CD14-positive monocyte (primary cell): ENCODE measurements at regions not wholly inside any gene's neighbourhood (a gene's known extent, or its start where the extent isn't known, plus 50 kb on each side); places are given as distances from the start of the nearest gene placed in this dataset.

Experiments used
- DNase-seq, 3 donors: peaks; one replicate each; pipeline ENCODE4 v3.0.0-alpha.2; 2011 to 2022
- H2AFZ ChIP-seq: 2 replicates; pipeline ENCODE4 v1.6.0; 2012; ENCODE audit warnings: mild to moderate bottlenecking, low read depth, low read length, inconsistent platforms; ENCODE audit not compliant: insufficient read depth, poor library complexity, severe bottlenecking
- H3K27ac ChIP-seq, 2 donors: 1 replicate in 1 of 2; 2 replicates in 1 of 2; pipeline ENCODE4 v1.5.1; 2012 to 2013; ENCODE audit warnings: low read length in 2 of 2, control low read depth in 1 of 2, inconsistent platforms in 1 of 2, low read depth in 1 of 2, mild to moderate bottlenecking in 1 of 2
- H3K27me3 ChIP-seq, 2 donors: one replicate each; pipeline versions ENCODE4 v1.6.0 to v1.6.1; 2011 to 2013; ENCODE audit warnings: low read length in 2 of 2; ENCODE audit not compliant: control insufficient read depth in 2 of 2, insufficient read depth in 2 of 2
- H3K36me3 ChIP-seq, 2 donors: replicated peaks in 1 of 2; 1 replicate in 1 of 2; 2 replicates in 1 of 2; pipeline versions ENCODE4 v1.5.1 to v1.6.1; 2012 to 2013; ENCODE audit warnings: low read length in 2 of 2, control low read depth in 1 of 2, inconsistent platforms in 1 of 2, mild to moderate bottlenecking in 1 of 2; ENCODE audit not compliant: insufficient read depth in 2 of 2, control insufficient read depth in 1 of 2
- H3K4me1 ChIP-seq, 2 donors: 1 replicate in 1 of 2; 2 replicates in 1 of 2; pipeline versions ENCODE4 v1.5.1 to v1.6.1; 2012 to 2013; ENCODE audit warnings: low read length in 2 of 2, control low read depth in 1 of 2, inconsistent platforms in 1 of 2, mild to moderate bottlenecking in 1 of 2, moderate library complexity in 1 of 2; ENCODE audit not compliant: insufficient read depth in 2 of 2, control insufficient read depth in 1 of 2
- H3K4me2 ChIP-seq: replicated peaks from 2 replicates; pipeline ENCODE3; 2012; ENCODE audit warnings: low read length, moderate library complexity, mild to moderate bottlenecking; ENCODE audit not compliant: poor library complexity, severe bottlenecking; ENCODE audit errors: extremely low read depth
- H3K4me3 ChIP-seq, 3 experiments: fragments of 200-600 bp in 1 of 3; sonication (generic) in 1 of 3; replicated peaks in 1 of 3; 1 replicate in 2 of 3; 2 replicates in 1 of 3; pipeline ENCODE4 v1.5.1; 2011 to 2013; ENCODE audit warnings: low read length in 3 of 3, mild to moderate bottlenecking in 3 of 3, control low read depth in 2 of 3, low read depth in 2 of 3, inconsistent platforms in 1 of 3, moderate library complexity in 1 of 3
- H3K79me2 ChIP-seq: 2 replicates; pipeline ENCODE4 v1.6.0; 2012; ENCODE audit warnings: mild to moderate bottlenecking, control low read depth, inconsistent platforms, low read length, moderate library complexity; ENCODE audit not compliant: insufficient read depth
- H3K9ac ChIP-seq: 2 replicates; pipeline ENCODE4 v1.6.0; 2017; ENCODE audit warnings: low read length, mild to moderate bottlenecking; ENCODE audit not compliant: insufficient read depth, poor library complexity, severe bottlenecking
- H3K9me3 ChIP-seq, 2 donors: replicated peaks in 1 of 2; 1 replicate in 1 of 2; 2 replicates in 1 of 2; pipeline versions ENCODE4 v1.5.1 to v1.6.1; 2012 to 2013; ENCODE audit warnings: low read length in 2 of 2, control low read depth in 1 of 2; ENCODE audit not compliant: control insufficient read depth in 1 of 2, insufficient read depth in 1 of 2
- H4K20me1 ChIP-seq: 2 replicates; pipeline ENCODE4 v1.6.0; 2012; ENCODE audit warnings: mild to moderate bottlenecking, low read length, control low read depth, moderate library complexity; ENCODE audit not compliant: insufficient read depth
- H3K27ac Mint-ChIP-seq, 7 donors: one replicate each; pipeline ENCODE4 v1.8.0; 2020; ENCODE audit warnings: mild to moderate bottlenecking in 7 of 7, mixed read lengths in 7 of 7, moderate library complexity in 6 of 7, inconsistent platforms in 2 of 7
- H3K27me3 Mint-ChIP-seq, 3 donors: one replicate each; pipeline ENCODE4 v1.8.0; 2021 to 2022; ENCODE audit warnings: low read depth in 3 of 3, mild to moderate bottlenecking in 3 of 3, mixed read lengths in 3 of 3, moderate library complexity in 3 of 3, inconsistent platforms in 1 of 3
- H3K36me3 Mint-ChIP-seq, 2 donors: one replicate each; pipeline ENCODE4 v1.8.0; 2020; ENCODE audit warnings: mixed read lengths in 2 of 2, inconsistent platforms in 1 of 2, mild to moderate bottlenecking in 1 of 2
- H3K4me1 Mint-ChIP-seq: one replicate; pipeline ENCODE4 v1.8.0; 2020; ENCODE audit warnings: mild to moderate bottlenecking, mixed read lengths
- H3K4me3 Mint-ChIP-seq, 2 donors: one replicate each; pipeline ENCODE4 v1.8.0; 2020; ENCODE audit warnings: mild to moderate bottlenecking in 2 of 2, mixed read lengths in 2 of 2, moderate library complexity in 1 of 2
- H3K9me3 Mint-ChIP-seq, 7 donors: one replicate each; pipeline ENCODE4 v1.8.0; 2020 to 2022; ENCODE audit warnings: mixed read lengths in 7 of 7, mild to moderate bottlenecking in 6 of 7, moderate library complexity in 6 of 7, inconsistent platforms in 2 of 7
- WGBS: methylation state at CpG from one replicate; pipeline ENCODE4 v1.1.5; 2013; ENCODE audit warnings: missing lambda C conversion rate; ENCODE audit not compliant: insufficient coverage; 5-methylcytosine and 5-hydroxymethylcytosine counted together
- intact Hi-C, 2 donors: fragments of 100-400 bp; cut with micrococcal nuclease; formaldehyde crosslinking; loops; one replicate each; pipeline versions ENCODE4 v1.15.0 to v1.15.1; 2023
- TF ChIP-seq, protein P1 (sequence below): fragments of 200-600 bp; IDR thresholded peaks from one replicate; pipeline ENCODE4 v1.8.0; 2022; ENCODE audit warnings: antibody characterized with exemption, mild to moderate bottlenecking

DNA sequence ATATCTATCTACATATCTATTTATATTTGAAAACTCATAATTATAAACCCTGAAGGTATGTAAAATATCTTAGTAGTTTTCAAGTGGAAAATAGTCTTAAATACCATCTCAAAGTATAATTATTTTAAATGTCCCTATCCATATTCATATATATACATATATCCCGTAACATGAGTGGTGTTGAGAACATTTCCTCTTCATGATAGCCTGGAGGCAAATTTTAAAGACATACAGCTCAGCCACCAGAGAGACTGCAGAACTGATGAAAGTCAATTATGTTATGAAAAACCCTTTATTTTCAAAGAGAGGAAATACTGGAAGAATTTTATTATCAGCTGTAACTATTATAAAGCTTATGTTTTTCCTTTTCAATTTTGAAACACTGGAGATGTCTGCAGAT, 1806.7 kb upstream of the PCDH7 start:
- H3K4me1 ChIP-seq = no peaks in the 10 kb centered on the region
- no peak overlapping the region for H3K27ac ChIP-seq
- no peaks in the 10 kb centered on the region for H3K36me3 ChIP-seq
- intact Hi-C loops = no loop called here
- Mint-ChIP-seq H3K9me3 (peaks cover 0 to 14% (median 2%) of the 10 kb centered on the region in 7 donors), H3K36me3 (no peaks in the 10 kb centered on the region), H3K27me3 (no peaks in the 10 kb centered on the region), H3K27ac (no peak overlapping the region), H3K4me1 (no peaks in the 10 kb centered on the region), H3K4me3 (no peak overlapping the region)
- no peak overlapping the region for H3K9ac ChIP-seq
- H3K27me3 ChIP-seq = no peaks in the 10 kb centered on the region
- TF ChIP-seq, protein P1, sequence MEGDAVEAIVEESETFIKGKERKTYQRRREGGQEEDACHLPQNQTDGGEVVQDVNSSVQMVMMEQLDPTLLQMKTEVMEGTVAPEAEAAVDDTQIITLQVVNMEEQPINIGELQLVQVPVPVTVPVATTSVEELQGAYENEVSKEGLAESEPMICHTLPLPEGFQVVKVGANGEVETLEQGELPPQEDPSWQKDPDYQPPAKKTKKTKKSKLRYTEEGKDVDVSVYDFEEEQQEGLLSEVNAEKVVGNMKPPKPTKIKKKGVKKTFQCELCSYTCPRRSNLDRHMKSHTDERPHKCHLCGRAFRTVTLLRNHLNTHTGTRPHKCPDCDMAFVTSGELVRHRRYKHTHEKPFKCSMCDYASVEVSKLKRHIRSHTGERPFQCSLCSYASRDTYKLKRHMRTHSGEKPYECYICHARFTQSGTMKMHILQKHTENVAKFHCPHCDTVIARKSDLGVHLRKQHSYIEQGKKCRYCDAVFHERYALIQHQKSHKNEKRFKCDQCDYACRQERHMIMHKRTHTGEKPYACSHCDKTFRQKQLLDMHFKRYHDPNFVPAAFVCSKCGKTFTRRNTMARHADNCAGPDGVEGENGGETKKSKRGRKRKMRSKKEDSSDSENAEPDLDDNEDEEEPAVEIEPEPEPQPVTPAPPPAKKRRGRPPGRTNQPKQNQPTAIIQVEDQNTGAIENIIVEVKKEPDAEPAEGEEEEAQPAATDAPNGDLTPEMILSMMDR = no peak
- WGBS = no CpG with 5 or more reads among the region's 1 CpG
- no peak for DNase-seq
- H3K4me2 ChIP-seq = no peak overlapping the region
- H4K20me1 ChIP-seq = no peaks in the 10 kb centered on the region
- no peak overlapping the region for H3K4me3 ChIP-seq
- H3K79me2 ChIP-seq = no peaks in the 10 kb centered on the region
- H2AFZ ChIP-seq = no peak overlapping the region
- peaks cover 0 to 6% of the 10 kb centered on the region in 2 donors for H3K9me3 ChIP-seq

DNA sequence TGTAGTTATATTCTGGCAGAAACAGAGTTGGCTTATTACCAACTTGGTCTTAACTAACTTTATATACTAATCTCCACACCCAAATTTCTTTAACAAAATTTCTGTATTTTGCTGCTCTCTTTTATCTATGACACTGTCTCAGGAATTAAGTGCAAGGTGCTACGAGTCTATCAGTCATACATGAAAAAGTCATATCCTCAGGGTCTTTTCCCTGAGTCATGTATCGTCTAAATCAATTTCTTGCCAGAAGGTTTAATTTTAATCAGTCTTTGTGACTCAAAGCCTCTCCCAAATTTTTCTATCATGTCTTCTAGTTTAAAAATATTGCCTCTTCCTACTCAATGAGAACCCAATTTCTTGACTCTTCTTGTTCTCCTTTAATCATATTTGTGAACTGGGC, 1803.6 kb upstream of the PCDH7 start:
- DNase-seq = no peak
- H3K9me3 ChIP-seq = peaks cover 0 to 6% of the 10 kb centered on the region in 2 donors
- H3K36me3 ChIP-seq = no peaks in the 10 kb centered on the region
- Mint-ChIP-seq H3K9me3 (peaks cover 0 to 11% (median 4%) of the 10 kb centered on the region in 7 donors), H3K4me3 (no peak overlapping the region), H3K36me3 (no peaks in the 10 kb centered on the region), H3K27ac (no peak overlapping the region), H3K27me3 (no peaks in the 10 kb centered on the region), H3K4me1 (no peaks in the 10 kb centered on the region)
- H2AFZ ChIP-seq = no peak overlapping the region
- no peaks in the 10 kb centered on the region for H3K27me3 ChIP-seq
- H3K27ac ChIP-seq = no peak overlapping the region
- no peaks in the 10 kb centered on the region for H3K79me2 ChIP-seq
- intact Hi-C loops = no loop called here
- no peaks in the 10 kb centered on the region for H3K4me1 ChIP-seq
- H3K4me3 ChIP-seq = no peak overlapping the region
- H3K9ac ChIP-seq = no peak overlapping the region
- H4K20me1 ChIP-seq = no peaks in the 10 kb centered on the region
- no peak overlapping the region for H3K4me2 ChIP-seq
- TF ChIP-seq, protein P1 = no peak
- WGBS = 80% methylated on average over 1 of the region's 2 CpGs
